IMR-90 (cell line): ENCODE measurements at regions not wholly inside any gene's neighbourhood (a gene's known extent, or its start where the extent isn't known, plus 50 kb on each side); places are given as distances from the start of the nearest gene placed in this dataset.

Experiments
- MXI1 ChIP-seq: IDR thresholded peaks from 2 replicates; pipeline ENCODE4 v1.6.1; 2012; ENCODE audit warnings: low read depth, mild to moderate bottlenecking, low read length, moderate library complexity, borderline replicate concordance
- POLR2A ChIP-seq: IDR thresholded peaks from 2 replicates; pipeline ENCODE4 v1.6.1; 2012; ENCODE audit warnings: mild to moderate bottlenecking, low read depth, low read length
- RAD21 ChIP-seq: IDR thresholded peaks from 2 replicates; pipeline ENCODE4 v1.6.1; 2012; ENCODE audit warnings: low read length, improper control_type of control experiment
- TF ChIP-seq, protein P1 (sequence below): conservative IDR thresholded peaks from 2 replicates; pipeline ENCODE4 v1.5.1; 2012; ENCODE audit warnings: mild to moderate bottlenecking, low read depth, low read length, improper control_type of control experiment
- TF ChIP-seq, protein P2 (sequence below): fragments of 150-350 bp; IDR thresholded peaks from 2 replicates; pipeline ENCODE4 v1.6.1; 2017; ENCODE audit warnings: mild to moderate bottlenecking, antibody characterized with exemption, low read length, low read depth

DNA sequence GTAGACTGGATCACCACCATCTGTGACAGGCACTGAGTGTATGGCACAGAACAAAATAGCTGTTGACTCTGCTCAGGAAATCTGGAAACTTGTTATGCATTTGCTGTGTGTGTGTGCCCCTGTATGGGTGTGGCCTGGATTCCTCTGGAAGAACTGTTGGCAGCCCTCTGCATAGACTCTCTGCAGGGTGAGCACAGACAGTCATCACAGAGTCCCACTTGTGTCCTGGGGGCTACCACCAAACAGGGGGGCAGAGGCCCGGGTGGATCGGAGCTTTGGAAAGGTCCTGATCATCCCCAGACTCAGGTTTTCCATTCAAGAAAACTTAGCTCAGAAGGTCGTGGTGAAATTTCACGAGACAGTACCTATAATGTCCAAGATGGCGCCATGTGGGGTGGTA is 258.6 kb downstream of the SOX11 start:
- TF ChIP-seq, protein P1, sequence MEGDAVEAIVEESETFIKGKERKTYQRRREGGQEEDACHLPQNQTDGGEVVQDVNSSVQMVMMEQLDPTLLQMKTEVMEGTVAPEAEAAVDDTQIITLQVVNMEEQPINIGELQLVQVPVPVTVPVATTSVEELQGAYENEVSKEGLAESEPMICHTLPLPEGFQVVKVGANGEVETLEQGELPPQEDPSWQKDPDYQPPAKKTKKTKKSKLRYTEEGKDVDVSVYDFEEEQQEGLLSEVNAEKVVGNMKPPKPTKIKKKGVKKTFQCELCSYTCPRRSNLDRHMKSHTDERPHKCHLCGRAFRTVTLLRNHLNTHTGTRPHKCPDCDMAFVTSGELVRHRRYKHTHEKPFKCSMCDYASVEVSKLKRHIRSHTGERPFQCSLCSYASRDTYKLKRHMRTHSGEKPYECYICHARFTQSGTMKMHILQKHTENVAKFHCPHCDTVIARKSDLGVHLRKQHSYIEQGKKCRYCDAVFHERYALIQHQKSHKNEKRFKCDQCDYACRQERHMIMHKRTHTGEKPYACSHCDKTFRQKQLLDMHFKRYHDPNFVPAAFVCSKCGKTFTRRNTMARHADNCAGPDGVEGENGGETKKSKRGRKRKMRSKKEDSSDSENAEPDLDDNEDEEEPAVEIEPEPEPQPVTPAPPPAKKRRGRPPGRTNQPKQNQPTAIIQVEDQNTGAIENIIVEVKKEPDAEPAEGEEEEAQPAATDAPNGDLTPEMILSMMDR: no peak
- TF ChIP-seq POLR2A (no peak), MXI1 (no peak), RAD21 (no peak)
- TF ChIP-seq, protein P2, sequence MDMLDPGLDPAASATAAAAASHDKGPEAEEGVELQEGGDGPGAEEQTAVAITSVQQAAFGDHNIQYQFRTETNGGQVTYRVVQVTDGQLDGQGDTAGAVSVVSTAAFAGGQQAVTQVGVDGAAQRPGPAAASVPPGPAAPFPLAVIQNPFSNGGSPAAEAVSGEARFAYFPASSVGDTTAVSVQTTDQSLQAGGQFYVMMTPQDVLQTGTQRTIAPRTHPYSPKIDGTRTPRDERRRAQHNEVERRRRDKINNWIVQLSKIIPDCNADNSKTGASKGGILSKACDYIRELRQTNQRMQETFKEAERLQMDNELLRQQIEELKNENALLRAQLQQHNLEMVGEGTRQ: no peak
